Astrocyte of the spinal cord (primary cell): ENCODE measurements at regions not wholly inside any gene's neighbourhood (a gene's known extent, or its start where the extent isn't known, plus 50 kb on each side); places are given as distances from the start of the nearest gene placed in this dataset.

Experiments
- DNase-seq: peaks from one replicate; pipeline ENCODE4 v3.0.0; 2011; ENCODE audit warnings: low read depth, low spot score
- H3K4me3 ChIP-seq: 2 replicates; pipeline ENCODE4 v1.5.1; 2011; ENCODE audit warnings: low read depth, mild to moderate bottlenecking, low read length, moderate library complexity
- in situ Hi-C: cut with HindIII; loops from 2 replicates; pipeline ENCODE4 v1.10.0; 2017; ENCODE audit warnings: low sequenced_read_pairs
- TF ChIP-seq, protein P1 (sequence below): IDR thresholded peaks from 2 replicates; pipeline ENCODE4 v1.5.1; 2012; ENCODE audit warnings: low read depth, mild to moderate bottlenecking, low read length, inconsistent platforms

DNA sequence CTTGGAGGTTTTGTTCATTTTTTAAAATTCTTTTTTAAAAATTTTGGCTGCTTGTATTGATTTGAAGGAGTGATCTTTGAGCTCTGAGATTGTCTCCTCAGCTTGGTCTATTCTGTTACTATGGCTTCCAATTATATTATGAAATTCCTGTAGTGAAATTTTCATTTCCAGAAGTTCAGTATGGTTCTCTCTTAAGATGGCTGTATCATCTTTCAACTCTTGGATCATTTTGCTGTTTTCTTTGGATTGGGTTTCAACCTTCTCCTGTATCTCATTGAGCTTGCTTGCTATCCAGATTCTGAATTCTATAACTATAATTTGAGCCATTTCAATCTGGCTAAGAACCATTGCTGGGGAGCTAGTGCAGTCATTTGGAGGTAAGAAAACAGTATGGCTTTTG lies 270.8 kb upstream of the NT5C1B start:
- in situ Hi-C loops: no loop called here
- H3K4me3 ChIP-seq: no peak overlapping the region
- TF ChIP-seq, protein P1, sequence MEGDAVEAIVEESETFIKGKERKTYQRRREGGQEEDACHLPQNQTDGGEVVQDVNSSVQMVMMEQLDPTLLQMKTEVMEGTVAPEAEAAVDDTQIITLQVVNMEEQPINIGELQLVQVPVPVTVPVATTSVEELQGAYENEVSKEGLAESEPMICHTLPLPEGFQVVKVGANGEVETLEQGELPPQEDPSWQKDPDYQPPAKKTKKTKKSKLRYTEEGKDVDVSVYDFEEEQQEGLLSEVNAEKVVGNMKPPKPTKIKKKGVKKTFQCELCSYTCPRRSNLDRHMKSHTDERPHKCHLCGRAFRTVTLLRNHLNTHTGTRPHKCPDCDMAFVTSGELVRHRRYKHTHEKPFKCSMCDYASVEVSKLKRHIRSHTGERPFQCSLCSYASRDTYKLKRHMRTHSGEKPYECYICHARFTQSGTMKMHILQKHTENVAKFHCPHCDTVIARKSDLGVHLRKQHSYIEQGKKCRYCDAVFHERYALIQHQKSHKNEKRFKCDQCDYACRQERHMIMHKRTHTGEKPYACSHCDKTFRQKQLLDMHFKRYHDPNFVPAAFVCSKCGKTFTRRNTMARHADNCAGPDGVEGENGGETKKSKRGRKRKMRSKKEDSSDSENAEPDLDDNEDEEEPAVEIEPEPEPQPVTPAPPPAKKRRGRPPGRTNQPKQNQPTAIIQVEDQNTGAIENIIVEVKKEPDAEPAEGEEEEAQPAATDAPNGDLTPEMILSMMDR: no peak
- peak; percentile 10 for DNase-seq

DNA sequence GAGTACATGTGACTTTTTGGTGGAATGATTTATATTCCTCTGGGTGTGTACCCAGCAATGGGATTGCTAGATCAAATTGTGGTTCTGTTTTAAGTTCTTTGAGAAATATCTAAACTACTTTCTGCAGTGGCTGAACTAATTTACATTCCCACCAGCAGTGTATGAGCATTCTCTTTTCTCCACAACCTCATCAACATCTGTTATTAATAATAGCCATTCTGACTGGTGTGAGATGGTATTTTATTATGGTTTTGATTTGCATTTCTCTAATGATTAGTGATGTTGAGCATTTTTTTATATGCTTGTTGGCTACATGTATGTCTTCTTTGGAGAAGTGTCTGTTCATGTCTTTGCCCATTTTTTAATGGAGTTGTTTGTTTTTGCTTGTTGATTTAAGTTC lies 267.4 kb upstream of the NT5C1B start:
- H3K4me3 ChIP-seq: no peak overlapping the region
- DNase-seq: no peak
- TF ChIP-seq, protein P1: no peak
- in situ Hi-C loops: no loop called here

GRCh38 chr2:18855027-18855426 lies 265.7 kb upstream of the NT5C1B start:
- no peak overlapping the region for H3K4me3 ChIP-seq
- in situ Hi-C loops: no loop called here
- TF ChIP-seq, protein P1: peak; percentile 53
- DNase-seq: no peak

- no peak overlapping the region for H3K4me3 ChIP-seq
- TF ChIP-seq, protein P1: no peak
- no peak for DNase-seq
- in situ Hi-C loops: no loop called here
These were observed 260.6 kb upstream of the NT5C1B start for GRCh38 chr2:18849841-18850578.

DNA sequence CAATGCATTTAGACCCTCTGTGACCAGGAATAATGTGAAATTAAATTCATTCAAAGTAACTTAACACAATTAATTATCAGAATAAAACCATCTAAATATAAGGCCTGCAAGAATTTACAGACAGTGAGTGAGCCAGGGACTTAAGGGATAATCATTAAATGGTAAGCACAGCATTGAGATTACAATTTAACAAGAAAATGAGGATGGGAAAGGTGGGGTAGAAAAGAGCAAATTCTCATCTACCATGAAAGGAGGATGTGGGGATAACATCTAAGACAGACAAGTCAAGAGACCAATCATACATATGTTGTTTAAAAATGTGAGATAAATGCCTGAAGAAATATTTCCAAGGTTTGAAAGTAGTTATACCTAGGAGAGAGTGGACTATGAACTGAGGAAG lies 259.3 kb upstream of the NT5C1B start:
- TF ChIP-seq, protein P1: no peak
- no peak overlapping the region for H3K4me3 ChIP-seq
- no peak for DNase-seq
- in situ Hi-C loops: no loop called here

DNA sequence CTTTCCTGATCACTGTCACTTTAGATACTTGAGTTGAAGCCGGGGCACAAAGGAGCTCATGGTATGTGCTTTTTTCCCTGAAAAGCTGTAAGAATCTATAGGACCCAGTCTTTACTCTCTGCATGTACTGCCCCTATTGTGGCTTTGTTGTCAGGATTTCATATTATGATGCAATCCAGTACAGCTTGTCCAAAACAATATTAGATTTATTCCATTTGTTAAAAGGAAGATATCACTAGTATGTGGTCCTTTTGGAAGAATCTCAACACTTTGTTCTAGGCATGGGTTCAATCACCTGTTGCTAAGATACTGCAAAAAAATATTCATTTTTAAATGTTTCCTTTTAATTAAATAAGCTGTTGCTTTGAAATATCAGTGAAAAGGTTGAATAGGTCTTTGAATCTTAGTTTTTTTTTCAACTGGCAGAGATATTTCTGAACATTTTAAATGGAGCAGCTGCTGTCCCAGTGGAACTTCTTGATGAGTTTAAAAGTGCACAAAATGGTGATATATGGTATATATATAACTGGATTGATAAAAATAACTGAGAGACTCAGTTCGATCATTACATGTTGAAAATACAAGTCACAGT lies 256.6 kb upstream of the NT5C1B start:
- TF ChIP-seq, protein P1: no peak
- no peak overlapping the region for H3K4me3 ChIP-seq
- in situ Hi-C loops: no loop called here
- DNase-seq: no peak
